GM10266 (cell line): ENCODE measurements at regions not wholly inside any gene's neighbourhood (a gene's known extent, or its start where the extent isn't known, plus 50 kb on each side); places are given as distances from the start of the nearest gene placed in this dataset.
"Not testable (repeated sequence)": the region's sequence is repeated elsewhere in the genome, so short reads cannot be mapped to it uniquely, and the experiment has no call there.

Experiments used
- DNase-seq: peaks from one replicate; pipeline ENCODE4 v3.0.0; 2012; ENCODE audit errors: extremely low spot score
- TF ChIP-seq, protein P1 (sequence below): IDR thresholded peaks from 2 replicates; pipeline ENCODE4 v1.5.1; 2012; ENCODE audit warnings: mild to moderate bottlenecking, low read depth; ENCODE audit not compliant: control insufficient read depth, insufficient read depth; ENCODE audit errors: missing control alignments

DNA sequence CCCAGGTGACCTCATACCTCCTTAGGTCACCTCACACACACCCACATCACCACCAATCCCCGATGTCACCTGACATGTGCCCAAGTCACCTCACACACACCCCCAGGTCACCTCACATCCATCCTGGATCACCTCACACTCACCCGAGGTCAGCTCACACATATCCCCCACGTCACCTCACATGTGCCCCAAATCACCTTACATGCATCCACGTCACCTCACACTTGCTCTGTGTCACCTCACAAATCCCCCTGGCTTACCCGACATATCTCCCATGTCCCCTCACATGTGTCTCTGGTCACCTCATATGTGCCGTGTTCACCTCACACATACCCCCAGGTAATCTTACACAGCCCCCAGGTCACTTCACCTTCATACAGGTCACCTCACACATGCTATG, 864.6 kb downstream of the TMEM121 start:
- DNase-seq, result no peak
- TF ChIP-seq, protein P1, sequence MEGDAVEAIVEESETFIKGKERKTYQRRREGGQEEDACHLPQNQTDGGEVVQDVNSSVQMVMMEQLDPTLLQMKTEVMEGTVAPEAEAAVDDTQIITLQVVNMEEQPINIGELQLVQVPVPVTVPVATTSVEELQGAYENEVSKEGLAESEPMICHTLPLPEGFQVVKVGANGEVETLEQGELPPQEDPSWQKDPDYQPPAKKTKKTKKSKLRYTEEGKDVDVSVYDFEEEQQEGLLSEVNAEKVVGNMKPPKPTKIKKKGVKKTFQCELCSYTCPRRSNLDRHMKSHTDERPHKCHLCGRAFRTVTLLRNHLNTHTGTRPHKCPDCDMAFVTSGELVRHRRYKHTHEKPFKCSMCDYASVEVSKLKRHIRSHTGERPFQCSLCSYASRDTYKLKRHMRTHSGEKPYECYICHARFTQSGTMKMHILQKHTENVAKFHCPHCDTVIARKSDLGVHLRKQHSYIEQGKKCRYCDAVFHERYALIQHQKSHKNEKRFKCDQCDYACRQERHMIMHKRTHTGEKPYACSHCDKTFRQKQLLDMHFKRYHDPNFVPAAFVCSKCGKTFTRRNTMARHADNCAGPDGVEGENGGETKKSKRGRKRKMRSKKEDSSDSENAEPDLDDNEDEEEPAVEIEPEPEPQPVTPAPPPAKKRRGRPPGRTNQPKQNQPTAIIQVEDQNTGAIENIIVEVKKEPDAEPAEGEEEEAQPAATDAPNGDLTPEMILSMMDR, result no peak

- no peak for DNase-seq
- TF ChIP-seq, protein P1, result no peak
These were observed 867.4 kb downstream of the TMEM121 start for GRCh38 chr14:106393742-106394141.

DNA sequence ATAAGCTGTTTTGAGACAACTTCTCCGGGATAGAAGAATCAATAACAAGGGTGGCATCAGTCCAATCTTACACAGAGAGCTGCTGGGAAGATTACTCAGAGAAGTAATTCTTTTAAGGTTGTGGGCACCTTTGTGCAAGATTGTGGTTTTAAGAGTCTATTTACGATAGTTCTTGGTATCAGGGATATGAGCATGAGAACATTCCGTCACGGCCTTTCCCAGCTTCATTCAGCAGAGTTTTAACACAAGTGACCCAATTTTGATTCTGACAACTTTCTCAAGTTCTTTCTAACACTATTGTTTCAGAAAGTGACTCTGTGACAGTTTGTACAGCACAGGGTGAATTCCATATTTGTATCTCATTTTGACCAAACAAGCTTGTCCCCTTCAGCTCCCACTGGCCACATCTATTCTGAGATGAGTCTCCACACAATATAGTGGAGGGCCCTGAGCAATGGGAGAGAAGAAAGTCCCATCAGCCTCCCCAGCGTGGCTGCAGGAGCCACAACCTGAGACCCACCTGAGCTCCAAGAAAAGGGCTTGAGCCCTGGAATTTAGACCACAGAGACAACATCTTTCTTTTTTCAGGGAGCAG, 869.2 kb downstream of the TMEM121 start:
- DNase-seq, result no peak
- TF ChIP-seq, protein P1, result no peak

- TF ChIP-seq, protein P1, result no peak
- DNase-seq, result no peak
These were observed 870.6 kb downstream of the TMEM121 start for GRCh38 chr14:106396999-106397398.

- DNase-seq, result not testable (repeated sequence)
These were observed 872.5 kb downstream of the TMEM121 start for GRCh38 chr14:106398931-106399331.

- DNase-seq, result not testable (repeated sequence)
These were observed 874.9 kb downstream of the TMEM121 start for GRCh38 chr14:106401316-106401715.

DNA sequence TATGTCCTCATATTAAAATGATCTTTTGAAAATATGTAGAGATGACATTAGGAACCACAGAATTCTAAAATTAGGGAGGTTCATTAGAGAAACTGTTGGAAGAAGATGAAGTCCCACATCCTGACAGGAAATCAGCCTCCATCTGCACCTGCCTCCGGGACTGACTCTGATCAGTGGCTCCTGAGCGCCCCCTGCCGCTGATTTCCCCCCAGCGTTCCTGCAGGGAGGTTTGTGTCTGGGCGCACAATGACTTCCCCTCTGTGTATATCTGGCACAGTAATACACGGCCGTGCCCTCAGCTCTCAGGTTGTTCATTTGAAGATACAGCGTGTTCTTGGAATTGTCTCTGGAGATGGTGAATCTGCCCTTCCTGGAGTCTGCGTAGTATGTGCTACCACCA, 883.8 kb downstream of the TMEM121 start:
- TF ChIP-seq, protein P1, result peak; percentile 54
- not testable (repeated sequence) for DNase-seq

- TF ChIP-seq, protein P1, result no peak
- no peak for DNase-seq
These were observed 888.1 kb downstream of the TMEM121 start for GRCh38 chr14:106414464-106414863.
